NOMO-1 (cell line): ENCODE measurements at regions not wholly inside any gene's neighbourhood (a gene's known extent, or its start where the extent isn't known, plus 50 kb on each side); places are given as distances from the start of the nearest gene placed in this dataset.

Source experiments
- DNase-seq, 2 experiments: peaks; one replicate each; lab custom pipeline; 2025; ENCODE audit not compliant: unreplicated experiment in 2 of 2; lab: John Stamatoyannopoulos, UW

DNA sequence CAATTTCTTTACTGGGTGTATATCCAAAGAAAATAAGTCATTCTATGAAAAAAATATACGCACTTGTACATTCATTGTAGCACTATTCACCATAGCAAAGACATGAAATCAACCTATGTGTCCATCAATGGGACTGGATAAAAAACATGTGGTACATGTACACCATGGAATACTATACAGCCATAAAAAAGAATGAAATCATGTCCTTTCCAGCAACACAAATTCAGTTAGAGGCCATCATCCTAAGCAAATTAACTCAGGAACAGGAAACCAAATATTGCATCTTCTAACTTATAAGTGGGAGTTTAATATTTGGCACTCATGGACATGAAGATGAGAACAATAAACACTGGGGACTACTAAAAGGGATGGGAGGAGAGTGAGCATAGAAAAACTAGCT, 325.7 kb downstream of the TGFB2 start:
- no peak for DNase-seq

DNA sequence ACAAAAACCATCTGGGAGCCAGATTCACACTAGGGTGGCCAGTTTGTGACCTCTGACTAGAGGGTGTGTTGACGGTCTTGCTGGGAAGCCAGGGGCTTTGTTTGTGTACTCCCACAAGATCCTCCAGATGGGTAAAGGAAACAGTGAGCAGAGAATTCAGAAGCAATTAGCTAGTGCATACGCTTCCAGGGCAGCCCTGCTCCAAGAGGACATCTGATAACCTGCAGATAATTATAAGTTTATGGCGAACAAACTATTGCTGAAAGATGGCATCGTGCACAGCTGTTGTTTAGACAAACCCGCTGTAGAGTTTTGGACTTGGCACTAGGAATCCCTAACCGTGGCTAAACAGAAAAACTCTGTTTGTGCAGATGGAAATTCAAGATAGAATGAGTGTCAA, 326.4 kb downstream of the TGFB2 start:
- DNase-seq, result no peak

DNA sequence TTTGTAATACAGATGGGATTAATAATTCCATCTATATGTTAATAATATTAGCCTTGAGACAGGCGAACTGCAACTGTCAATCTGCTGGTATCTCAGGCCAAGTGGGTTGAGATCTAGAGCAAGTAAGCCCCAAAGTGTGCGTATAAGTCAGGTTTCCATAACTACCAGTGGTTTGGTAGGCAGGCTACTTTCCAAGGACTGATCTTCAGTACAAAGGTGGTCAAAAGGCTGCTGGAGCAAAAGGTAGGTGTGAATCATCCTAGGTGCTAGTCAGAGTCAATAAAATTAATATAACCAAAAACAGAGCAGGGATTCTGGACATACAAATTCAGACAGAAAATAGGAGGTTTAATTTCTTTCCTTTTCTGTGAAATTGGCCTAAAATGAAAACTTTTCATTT, 328.0 kb downstream of the TGFB2 start:
- DNase-seq, result no peak

DNA sequence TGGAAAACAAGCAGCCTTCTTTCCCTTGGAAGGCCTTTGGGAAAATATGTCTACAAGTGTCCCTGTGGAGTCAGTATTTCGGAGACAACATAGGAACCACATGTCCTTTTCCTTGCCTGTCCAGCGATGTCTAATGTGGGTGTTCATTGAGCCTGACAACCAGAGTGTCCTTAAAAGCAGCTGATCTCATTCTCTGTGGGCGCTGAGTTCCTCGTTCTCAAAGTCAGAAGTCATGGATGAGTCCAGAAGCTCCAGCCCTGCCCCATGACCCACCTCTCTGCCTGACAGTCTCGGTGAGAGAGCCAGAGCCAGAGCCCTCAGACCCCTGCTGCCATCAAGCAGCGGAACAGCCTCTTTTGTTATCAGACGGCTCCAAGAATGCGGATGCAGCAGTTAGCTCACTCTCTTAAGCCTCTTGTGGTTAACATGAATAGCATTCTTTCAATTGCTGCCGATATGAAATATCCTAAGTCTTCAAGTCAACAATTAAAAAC, 329.2 kb downstream of the TGFB2 start:
- no peak for DNase-seq

DNA sequence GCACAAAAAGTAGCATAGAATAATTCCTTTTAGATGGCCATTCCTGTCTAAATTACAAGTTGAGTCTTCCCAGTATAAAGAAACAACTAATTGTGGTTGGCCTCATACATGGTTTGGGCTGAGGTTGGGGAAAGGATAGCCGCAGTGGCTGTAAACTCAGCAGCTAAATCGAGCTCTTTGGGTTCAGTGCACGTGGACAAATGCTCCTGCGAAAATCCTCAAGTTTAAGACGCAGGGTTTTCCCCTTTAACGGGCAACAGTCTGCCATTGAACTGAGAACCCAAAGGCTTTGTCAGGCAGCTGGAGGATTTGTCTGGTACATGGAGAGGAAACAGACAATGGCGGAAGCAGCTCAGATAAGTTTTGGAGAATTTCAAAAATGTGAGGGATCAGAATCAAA, 331.9 kb downstream of the TGFB2 start:
- DNase-seq, result no peak

DNA sequence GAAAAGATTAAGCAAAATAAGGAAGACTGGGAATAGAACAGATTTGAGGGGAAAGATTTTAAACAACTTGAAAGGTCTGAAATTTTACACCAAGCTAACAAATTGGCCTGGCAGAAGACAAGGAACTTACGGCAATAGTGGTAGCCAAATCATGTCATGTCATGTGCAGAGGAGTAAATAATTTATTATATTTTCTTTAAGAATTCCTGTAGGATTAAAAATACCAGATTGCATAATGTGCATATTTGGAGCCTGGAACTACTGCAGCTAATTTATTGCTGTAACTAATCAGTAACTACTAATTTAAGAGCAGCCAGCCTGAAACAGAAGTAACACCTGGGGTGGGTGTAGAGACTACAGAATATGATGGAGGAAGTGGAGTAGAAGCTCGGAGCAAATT, 334.3 kb downstream of the TGFB2 start:
- DNase-seq, result no peak

DNA sequence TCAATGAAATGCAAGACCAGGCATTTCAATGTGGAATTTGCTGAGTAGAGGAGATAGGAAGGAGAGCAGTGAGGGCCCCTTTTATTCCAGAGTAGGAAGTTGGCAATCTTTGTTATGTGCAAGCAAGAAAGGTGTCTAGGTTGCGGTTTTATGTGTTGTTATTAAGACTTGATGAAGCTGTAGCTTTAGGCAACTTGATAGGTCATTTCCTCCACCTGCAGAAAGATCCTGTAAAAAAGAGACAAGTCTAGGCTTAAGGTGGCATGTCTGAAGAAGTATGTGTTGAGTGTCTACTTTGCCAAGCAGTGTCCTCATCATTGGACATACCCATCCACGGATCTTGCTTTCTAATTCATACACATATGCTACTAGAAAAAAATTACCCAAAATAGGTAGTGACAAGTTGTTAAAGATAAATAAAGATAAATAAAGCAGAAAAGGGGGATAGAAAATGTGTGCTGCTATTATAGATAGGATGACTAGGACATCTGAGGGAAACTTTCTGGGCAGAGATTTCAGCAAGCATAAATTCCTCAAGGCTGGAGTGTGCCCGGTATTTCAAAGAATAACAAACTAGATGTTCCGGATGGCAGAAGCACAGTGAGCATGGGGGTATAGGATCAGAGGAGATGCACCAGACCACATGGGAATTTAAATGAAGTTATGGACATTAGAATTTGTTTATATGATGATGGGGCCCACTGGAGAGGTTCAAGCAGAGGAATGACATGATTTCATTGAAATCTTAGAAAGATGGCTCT, 335.0 kb downstream of the TGFB2 start:
- no peak for DNase-seq

DNA sequence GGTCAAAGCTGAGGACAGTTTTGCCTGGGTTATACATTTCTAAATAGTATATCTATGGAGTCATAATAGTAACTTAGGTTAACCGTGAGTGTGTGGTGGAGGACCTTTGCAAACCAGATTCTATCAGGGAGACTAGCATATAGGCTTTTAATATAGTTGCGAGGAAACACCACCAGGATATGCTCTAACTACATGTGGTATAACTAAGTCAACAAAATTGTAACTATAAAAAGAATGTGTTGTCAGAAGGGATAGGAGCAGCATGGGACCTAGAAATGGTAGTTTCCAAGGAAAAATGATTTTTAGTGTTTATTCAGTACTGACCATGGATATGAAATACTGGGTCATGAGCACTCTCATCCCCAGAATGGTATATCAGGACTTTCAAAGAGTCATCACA, 338.1 kb downstream of the TGFB2 start:
- no peak for DNase-seq

DNA sequence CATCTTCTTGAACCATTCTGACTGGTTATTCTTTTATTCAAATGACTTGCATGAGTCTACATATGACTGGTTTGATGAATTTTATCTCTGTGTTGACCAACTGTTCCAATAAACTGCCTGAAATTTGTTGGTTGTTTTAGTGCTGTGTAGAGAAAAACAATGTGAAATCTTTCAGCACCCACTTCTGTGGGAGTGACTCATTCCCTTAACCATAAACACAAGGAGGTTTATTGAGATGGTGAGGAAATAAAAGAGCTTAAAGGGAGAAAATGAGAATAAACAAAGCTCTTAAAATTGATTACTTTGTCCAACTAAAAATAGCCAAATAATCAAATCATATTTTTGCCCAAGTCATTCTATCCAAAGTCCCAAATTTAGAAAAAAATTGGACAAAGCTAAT, 341.1 kb downstream of the TGFB2 start:
- DNase-seq, result no peak

DNA sequence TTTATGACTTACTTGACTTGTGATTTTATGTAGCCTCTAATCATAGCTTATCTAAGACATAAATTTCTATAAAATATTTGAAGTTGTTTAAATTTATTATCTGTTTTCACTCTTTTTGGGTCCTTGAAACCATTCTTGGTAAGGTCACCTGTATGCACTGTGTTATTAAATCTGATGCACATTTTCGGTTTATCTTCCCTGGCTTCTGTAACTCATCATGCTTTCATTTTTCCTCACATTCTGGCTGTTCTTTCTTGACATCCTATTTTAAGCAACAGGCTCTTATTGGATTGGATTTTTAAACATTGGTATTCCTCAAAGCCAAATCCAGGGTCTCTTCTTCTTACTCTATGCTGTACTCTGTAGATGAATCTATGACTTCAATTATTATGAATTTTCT, 341.6 kb downstream of the TGFB2 start:
- DNase-seq, result no peak

DNA sequence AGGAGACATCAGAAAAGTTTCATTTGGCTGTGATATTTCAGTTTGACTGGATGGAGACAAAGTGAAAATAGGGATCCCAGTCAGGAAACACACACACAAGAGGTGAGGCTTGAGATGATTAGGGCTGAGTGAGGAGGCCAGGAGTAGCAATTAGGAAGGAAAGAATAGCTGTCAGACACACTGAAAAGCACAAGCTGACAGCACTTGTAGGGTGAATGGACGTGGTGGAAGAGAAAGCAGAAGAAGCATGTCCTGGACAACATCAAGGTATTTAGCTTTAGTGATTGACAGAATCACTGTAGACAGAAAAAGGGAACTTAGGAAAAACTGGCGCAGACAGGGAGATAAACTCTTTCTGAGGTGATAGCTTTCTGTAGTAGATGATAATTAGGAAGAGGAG, 347.7 kb downstream of the TGFB2 start:
- DNase-seq, result no peak

DNA sequence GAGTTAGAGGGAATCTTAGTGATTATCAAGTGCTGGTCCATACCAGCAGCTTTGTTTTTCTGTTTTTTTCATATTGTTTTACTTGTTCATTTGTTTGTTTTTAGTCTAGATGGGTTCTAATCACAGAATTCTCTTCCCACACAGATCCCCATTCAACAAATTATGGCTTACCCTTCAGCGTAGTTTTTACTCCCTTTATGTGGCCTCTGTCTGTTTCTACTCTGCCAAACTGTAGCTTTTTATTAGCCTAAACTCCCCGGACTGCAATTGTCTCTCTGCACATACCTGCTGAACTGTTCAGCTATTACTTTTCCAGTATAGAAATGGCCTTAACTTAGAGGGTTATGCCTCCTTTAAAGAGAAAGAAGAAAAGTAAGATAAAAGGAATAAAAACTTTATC, 348.5 kb downstream of the TGFB2 start:
- no peak for DNase-seq

DNA sequence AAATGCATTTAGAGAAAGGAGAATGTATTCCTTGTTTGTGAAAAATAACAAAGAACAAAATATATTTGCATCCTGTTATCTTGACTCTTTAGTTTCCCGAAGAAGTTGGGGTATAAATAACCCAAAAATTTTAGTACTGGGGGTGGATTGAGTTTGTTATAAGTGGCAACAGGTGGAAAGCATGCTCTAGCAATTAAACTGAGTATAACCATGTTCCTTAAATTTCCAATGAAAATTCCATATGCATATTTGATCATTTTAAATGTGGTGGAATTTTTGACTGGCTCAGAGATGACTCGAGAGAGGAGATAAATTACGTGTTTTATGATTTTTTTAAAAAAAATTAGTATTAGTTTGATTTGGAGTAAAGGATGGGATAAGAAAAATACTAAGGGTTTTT, 348.9 kb downstream of the TGFB2 start:
- no peak for DNase-seq

DNA sequence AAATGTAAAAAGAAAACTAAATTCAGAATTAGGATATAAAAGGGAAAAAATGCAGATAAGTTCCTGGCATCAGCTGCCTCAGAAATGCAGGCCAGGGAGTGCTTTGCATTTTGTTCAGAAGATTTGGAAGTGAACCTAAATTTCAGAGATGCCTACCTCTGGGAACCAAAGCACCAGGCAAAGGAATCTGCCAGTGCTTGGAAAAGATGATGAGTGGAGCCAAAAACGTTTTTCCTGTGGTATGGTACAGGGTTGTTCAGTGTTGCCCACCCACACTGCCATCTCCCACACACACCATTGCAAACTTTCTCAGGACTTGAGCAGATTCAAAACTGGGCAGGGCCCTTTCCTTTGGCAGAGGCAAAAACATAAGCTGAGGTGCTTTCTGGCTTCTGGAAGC, 349.5 kb downstream of the TGFB2 start:
- no peak for DNase-seq

DNA sequence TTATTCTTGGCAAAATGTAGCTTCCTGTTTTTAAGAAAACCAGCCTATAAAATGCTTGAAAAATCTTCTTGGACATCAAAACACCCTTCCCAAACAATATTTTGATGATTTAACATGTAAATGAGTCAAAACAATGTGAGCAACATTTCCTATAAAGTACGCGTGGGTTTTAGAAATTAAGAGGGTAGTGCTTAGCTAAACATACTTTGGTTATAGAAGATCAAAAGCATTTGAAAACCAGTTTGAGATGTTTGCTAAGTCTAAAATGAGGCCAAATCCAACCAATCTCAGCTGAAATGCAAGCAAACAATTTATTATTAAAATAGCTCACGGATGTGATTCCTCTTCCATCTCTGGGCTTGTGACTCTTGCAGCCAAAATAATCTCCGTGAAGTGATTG, 350.4 kb downstream of the TGFB2 start:
- DNase-seq, result no peak

DNA sequence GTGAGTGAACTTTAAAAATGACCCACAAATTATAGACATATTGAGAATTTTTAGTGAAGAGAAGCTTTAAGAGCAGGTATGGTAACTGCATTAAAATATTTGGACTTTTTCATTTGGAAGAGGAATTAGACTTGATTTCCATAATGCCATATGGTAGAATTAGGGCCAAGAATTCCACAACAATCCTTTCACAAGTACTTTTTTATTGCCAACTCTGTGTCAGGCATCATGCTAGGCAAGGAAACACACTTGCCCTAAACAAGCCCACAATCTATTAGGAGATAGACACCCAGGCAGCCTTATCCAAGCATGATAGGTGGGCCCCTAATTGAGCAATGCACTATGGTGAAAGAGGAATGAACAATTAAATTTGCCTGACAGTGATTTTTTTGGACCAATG, 353.0 kb downstream of the TGFB2 start:
- DNase-seq, result no peak

DNA sequence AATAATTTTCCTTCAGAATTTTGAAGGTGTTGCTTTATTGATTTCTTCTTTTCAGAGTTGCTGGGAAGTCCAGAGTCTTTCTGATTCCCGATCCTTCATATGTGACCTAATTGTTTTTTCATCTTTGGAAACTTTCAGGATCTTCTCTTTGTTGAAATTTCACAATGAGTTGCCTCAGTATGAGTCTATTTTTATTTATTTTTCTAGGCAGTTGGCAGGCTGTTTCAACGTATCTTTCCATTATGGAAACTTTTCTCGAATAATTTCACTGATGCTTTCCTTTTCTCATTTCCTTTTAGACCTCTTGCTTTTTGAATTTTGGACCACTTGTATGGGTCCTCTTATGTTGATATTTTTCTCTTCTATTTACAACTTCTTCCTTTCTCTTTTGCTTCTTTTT, 354.3 kb downstream of the TGFB2 start:
- no peak for DNase-seq

DNA sequence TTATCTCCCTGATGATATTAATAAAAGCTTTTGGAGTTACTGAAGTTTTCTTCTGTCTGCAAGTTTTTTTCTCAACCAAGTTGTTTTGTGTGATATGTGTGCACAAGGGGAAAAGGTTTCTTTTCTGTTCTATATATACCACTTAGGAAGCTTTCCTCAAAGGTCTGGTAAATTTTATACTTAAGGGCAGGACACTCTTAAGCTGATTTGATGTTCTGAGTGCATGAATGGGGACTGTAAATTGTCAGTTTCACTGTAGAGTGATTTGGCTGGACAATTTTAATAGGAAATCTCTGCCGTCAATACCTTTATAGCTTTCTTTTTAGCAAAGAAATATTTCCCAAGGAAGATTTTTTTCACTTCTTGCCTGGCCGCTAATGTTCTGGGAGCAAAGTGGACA, 354.7 kb downstream of the TGFB2 start:
- no peak for DNase-seq

DNA sequence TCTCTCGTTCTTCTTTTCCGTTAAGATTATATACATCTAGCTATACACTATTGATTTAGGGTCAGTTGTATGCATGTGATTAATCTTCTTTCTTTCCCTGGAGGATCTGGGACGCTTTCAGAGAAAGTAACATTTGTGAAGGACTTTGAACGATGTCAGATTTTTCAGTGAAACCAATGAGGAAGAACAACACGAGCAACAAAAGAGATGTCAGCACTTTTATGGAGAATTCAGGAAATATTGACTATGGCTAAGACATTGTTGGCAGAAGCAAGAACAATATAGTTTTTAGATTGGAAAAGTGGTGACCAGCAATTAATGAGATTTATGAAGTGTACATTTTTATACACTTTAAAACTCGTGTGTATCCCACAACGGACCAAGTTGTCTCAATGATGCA, 355.5 kb downstream of the TGFB2 start:
- no peak for DNase-seq

DNA sequence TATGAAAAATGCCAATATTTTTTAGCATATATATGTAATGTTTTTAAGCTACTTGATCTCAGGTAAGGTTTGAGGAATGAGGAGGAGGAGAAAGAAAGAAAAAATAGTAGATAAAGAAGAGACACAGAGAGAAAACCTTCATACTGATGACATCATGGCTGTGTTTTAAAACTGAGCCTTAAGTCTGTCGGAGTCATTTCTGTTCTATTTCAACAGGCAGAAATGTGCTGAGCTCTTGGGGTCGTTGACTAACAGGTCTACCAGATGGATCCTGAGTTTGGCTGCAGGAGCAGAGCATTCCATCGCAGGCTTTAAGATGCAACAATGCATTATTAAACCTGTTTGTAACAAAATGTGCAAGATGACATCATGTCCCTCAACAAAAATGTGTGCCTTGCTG, 356.0 kb downstream of the TGFB2 start:
- no peak for DNase-seq

DNA sequence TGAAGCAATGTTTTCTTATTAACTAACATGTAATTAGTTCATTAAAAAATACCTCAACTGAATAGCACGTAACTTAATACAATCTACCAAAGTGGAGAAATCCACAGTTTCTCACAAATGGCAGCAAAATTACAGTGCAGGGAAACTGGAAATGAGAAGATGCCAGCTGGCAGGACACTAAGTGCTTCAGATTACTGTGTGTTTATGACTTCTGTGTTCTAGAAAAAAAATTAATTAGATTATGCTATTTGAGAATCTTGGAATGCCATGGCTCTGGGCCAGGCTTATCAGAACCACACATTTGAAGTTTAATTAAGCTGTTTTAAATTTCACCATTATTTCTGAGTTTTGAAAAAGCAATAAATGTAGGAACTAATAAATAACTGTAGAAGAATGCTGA, 357.6 kb downstream of the TGFB2 start:
- no peak for DNase-seq

DNA sequence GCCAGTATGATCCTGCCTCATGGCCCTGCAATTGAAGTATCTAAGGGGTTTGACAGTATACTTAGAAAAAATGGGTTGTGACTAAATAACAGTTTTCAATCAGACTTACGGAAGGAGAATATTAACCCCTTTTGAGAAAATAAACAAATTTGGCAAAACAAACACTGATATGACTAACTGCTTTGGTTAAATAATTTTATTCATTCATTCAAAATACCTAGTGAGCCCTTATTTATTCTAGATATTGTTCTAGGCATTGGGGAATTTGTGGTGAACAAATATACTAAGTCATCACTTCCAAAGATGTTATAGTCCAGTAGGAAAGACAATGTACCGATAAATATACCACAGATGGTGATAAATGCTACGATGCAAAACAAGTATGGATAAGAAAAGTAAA, 358.7 kb downstream of the TGFB2 start:
- no peak for DNase-seq

DNA sequence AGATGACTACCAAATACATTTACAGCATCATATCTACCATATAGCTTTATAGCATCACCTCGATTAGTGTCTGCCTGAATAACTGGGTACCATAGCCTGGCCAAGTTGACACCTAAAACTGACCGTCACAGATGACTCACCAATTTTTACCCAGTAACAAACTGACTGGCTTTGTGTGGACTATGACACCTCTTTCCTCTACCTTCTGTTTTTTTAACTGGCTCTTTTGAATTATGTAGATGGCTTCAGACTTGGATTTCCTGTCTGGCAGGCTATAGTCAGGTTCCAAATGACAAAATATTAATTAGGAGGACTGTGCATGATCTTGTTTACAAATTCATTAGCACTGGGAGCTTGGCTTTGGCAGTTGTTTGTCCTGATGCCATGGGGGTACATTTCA, 360.3 kb downstream of the TGFB2 start:
- no peak for DNase-seq
